HL-60 (cell line): ENCODE measurements at regions not wholly inside any gene's neighbourhood (a gene's known extent, or its start where the extent isn't known, plus 50 kb on each side); places are given as distances from the start of the nearest gene placed in this dataset.

ENCODE experiments used
- DNase-seq, 2 experiments: peaks; one replicate each; pipeline ENCODE4 v3.0.0-alpha.2; 2010 to 2020; ENCODE audit warnings: low read depth in 1 of 2, low spot score in 1 of 2
- H3K27ac ChIP-seq: fragments of 250-450 bp; sonication (Bioruptor Pico); replicated peaks from 2 replicates; pipeline ENCODE4 v1.5.1; 2020; ENCODE audit warnings: mild to moderate bottlenecking, moderate library complexity
- H3K27me3 ChIP-seq: fragments of 250-450 bp; sonication (Bioruptor Pico); 2 replicates; pipeline ENCODE4 v1.5.1; 2021; ENCODE audit warnings: mild to moderate bottlenecking, moderate library complexity; ENCODE audit not compliant: insufficient read depth, poor library complexity, severe bottlenecking
- H3K4me3 ChIP-seq: replicated peaks from 2 replicates; pipeline ENCODE4 v1.5.1; 2011; ENCODE audit warnings: mild to moderate bottlenecking, control low read depth, low read length; ENCODE audit not compliant: insufficient read depth
- CTCF ChIP-seq: IDR thresholded peaks from one replicate; pipeline ENCODE4 v1.5.1; 2011; ENCODE audit warnings: low read length, control low read depth, inconsistent platforms; ENCODE audit not compliant: insufficient read depth
- GABPA ChIP-seq: IDR thresholded peaks from 2 replicates; pipeline ENCODE4 v1.6.1; 2012; ENCODE audit warnings: low read depth
- POLR2AphosphoS5 ChIP-seq: IDR thresholded peaks from 2 replicates; pipeline ENCODE4 v1.6.1; 2012; ENCODE audit warnings: low read depth
- REST ChIP-seq: IDR thresholded peaks from 2 replicates; pipeline ENCODE4 v1.6.1; 2012; ENCODE audit warnings: low read depth; ENCODE audit not compliant: insufficient replicate concordance
- SPI1 ChIP-seq: IDR thresholded peaks from 2 replicates; pipeline ENCODE4 v1.6.1; 2012; ENCODE audit warnings: low read depth, mild to moderate bottlenecking, borderline replicate concordance

- no peak overlapping the region for H3K4me3 ChIP-seq
- TF ChIP-seq REST (no peak), CTCF (peak; percentile 91)
- DNase-seq: peak; percentile 66 to 79
- H3K27ac ChIP-seq: no peak overlapping the region
- peaks cover 12% of the 10 kb centered on the region for H3K27me3 ChIP-seq
Observed at GRCh38 chr6:163956571-163957407, 542.3 kb downstream of the QKI start.

GRCh38 chr6:163955756-163956155 lies 541.2 kb downstream of the QKI start:
- DNase-seq: no peak
- Histone ChIP-seq H3K27me3 (peaks cover 12% of the 10 kb centered on the region), H3K4me3 (no peak overlapping the region), H3K27ac (no peak overlapping the region)
- no peak for TF ChIP-seq POLR2AphosphoS5
- no peak for TF ChIP-seq GABPA
- no peak for TF ChIP-seq SPI1
- TF ChIP-seq REST: no peak
- TF ChIP-seq CTCF: no peak

GRCh38 chr6:163955096-163955495 lies 540.6 kb downstream of the QKI start:
- DNase-seq: no peak
- H3K27ac ChIP-seq: no peak overlapping the region
- TF ChIP-seq CTCF (no peak), SPI1 (no peak), REST (no peak), GABPA (no peak), POLR2AphosphoS5 (no peak)
- H3K27me3 ChIP-seq: peaks cover 12% of the 10 kb centered on the region
- H3K4me3 ChIP-seq: no peak overlapping the region
